Esophagus muscularis mucosa (tissue), 4 donors: ENCODE measurements at regions not wholly inside any gene's neighbourhood (a gene's known extent, or its start where the extent isn't known, plus 50 kb on each side); places are given as distances from the start of the nearest gene placed in this dataset.
"Not testable (repeated sequence)": the region's sequence is repeated elsewhere in the genome, so short reads cannot be mapped to it uniquely, and the experiment has no call there.

Source experiments
- DNase-seq: peaks from one replicate; pipeline ENCODE4 v3.0.0-alpha.2; 2017; ENCODE audit errors: extremely low spot score
- H3K27ac ChIP-seq, 4 donors: fragments of 200-600 bp; sonication (generic); replicated peaks in 1 of 4; 1 replicate in 3 of 4; 2 replicates in 1 of 4; pipeline ENCODE4 v1.5.1; 2016 to 2019; ENCODE audit warnings: mild to moderate bottlenecking in 1 of 4
- H3K27me3 ChIP-seq, 4 donors: fragments of 200-600 bp; sonication (generic); one replicate each; pipeline versions ENCODE4 v1.5.1 to v1.6.0; 2016 to 2019
- H3K36me3 ChIP-seq, 4 donors: fragments of 200-600 bp; sonication (generic); one replicate each; pipeline ENCODE4 v1.5.1; 2016 to 2019
- H3K4me1 ChIP-seq, 4 donors: fragments of 200-600 bp; sonication (generic); one replicate each; pipeline ENCODE4 v1.5.1; 2016 to 2019
- H3K4me3 ChIP-seq, 4 donors: fragments of 200-600 bp; sonication (generic); 1 replicate in 2 of 4; 2 replicates in 2 of 4; pipeline ENCODE4 v1.5.1; 2016 to 2019; ENCODE audit warnings: mild to moderate bottlenecking in 4 of 4, moderate library complexity in 1 of 4
- H3K9me3 ChIP-seq, 4 donors: fragments of 200-600 bp; sonication (generic); 1 replicate in 3 of 4; 2 replicates in 1 of 4; pipeline ENCODE4 v1.5.1; 2016 to 2019
- CTCF ChIP-seq, 3 experiments: fragments of 200-600 bp in 2 of 3; fragments of 450-650 bp in 1 of 3; sonication (generic) in 2 of 3; IDR thresholded peaks; one replicate each; pipeline ENCODE4 v1.5.1; 2017 to 2019; ENCODE audit warnings: antibody characterized with exemption in 3 of 3, mild to moderate bottlenecking in 2 of 3, moderate library complexity in 1 of 3
- EP300 ChIP-seq: sonication (generic); formaldehyde crosslinking; IDR thresholded peaks from one replicate; pipeline ENCODE4 v1.6.1; 2017; ENCODE audit warnings: antibody characterized with exemption
- POLR2A ChIP-seq: fragments of 450-650 bp; IDR thresholded peaks from one replicate; pipeline ENCODE4 v1.6.1; 2017; ENCODE audit warnings: antibody characterized with exemption, moderate library complexity, mild to moderate bottlenecking, low read depth
- POLR2AphosphoS5 ChIP-seq, 2 donors: sonication (generic); formaldehyde crosslinking; IDR thresholded peaks; one replicate each; pipeline ENCODE4 v1.6.1; 2017; ENCODE audit warnings: antibody characterized with exemption in 2 of 2
- WGBS: methylation state at CpG from one replicate; pipeline ENCODE4 v1.1.5; 2018; 5-methylcytosine and 5-hydroxymethylcytosine counted together
- intact Hi-C: fragments of 100-400 bp; cut with DNase I; formaldehyde crosslinking; loops from one replicate; pipeline ENCODE4 v1.15.1; 2023

- TF ChIP-seq CTCF (IDR thresholded peaks at IDR 0.05) (no peak), POLR2AphosphoS5 (IDR thresholded peaks at IDR 0.05) (no peak), EP300 (no peak), POLR2A (no peak)
- 94% methylated on average over 3 of the region's 3 CpGs for WGBS
- H3K27me3 ChIP-seq, result no peaks in the 10 kb centered on the region
- H3K27ac ChIP-seq, result no peak overlapping the region
- H3K4me1 ChIP-seq, result no peaks in the 10 kb centered on the region
- no peak overlapping the region for H3K4me3 ChIP-seq
- no peak for DNase-seq
- intact Hi-C loops, result no loop called here
- no peaks in the 10 kb centered on the region for H3K36me3 ChIP-seq
- H3K9me3 ChIP-seq, result no peaks in the 10 kb centered on the region
Observed at GRCh38 chr3:26012241-26012745, 222.4 kb downstream of the OXSM start.

GRCh38 chr3:26015752-26016151 lies 225.9 kb downstream of the OXSM start:
- no peak for TF ChIP-seq EP300
- TF ChIP-seq POLR2AphosphoS5 (IDR thresholded peaks at IDR 0.05), result no peak
- no peak for TF ChIP-seq CTCF (IDR thresholded peaks at IDR 0.05)
- no peak for TF ChIP-seq POLR2A
- DNase-seq, result no peak
- H3K9me3 ChIP-seq, result no peaks in the 10 kb centered on the region
- no peak overlapping the region for H3K4me3 ChIP-seq
- no peaks in the 10 kb centered on the region for H3K36me3 ChIP-seq
- no peaks in the 10 kb centered on the region for H3K27me3 ChIP-seq
- H3K27ac ChIP-seq, result no peak overlapping the region
- WGBS, result 86% methylated on average over 5 of the region's 5 CpGs
- intact Hi-C loops, result no loop called here
- no peaks in the 10 kb centered on the region for H3K4me1 ChIP-seq

- Histone ChIP-seq H3K4me3 (no peak overlapping the region), H3K27me3 (no peaks in the 10 kb centered on the region), H3K36me3 (no peaks in the 10 kb centered on the region), H3K9me3 (no peaks in the 10 kb centered on the region), H3K27ac (no peak overlapping the region), H3K4me1 (no peaks in the 10 kb centered on the region)
- WGBS, result 64% methylated on average over 1 of the region's 1 CpG
- TF ChIP-seq EP300 (no peak), CTCF (IDR thresholded peaks at IDR 0.05) (no peak), POLR2AphosphoS5 (IDR thresholded peaks at IDR 0.05) (no peak), POLR2A (no peak)
- intact Hi-C loops, result no loop called here
- no peak for DNase-seq
Observed at GRCh38 chr3:26018889-26019288, 229.0 kb downstream of the OXSM start.

GRCh38 chr3:26024206-26024605 lies 234.3 kb downstream of the OXSM start:
- intact Hi-C loops, H3K36me3 ChIP-seq, H3K27ac ChIP-seq, H3K4me1 ChIP-seq, H3K27me3 ChIP-seq, H3K4me3 ChIP-seq, DNase-seq, H3K9me3 ChIP-seq: not testable (repeated sequence)
- 91% methylated on average over 3 of the region's 3 CpGs for WGBS

GRCh38 chr3:26029321-26029720 lies 239.4 kb downstream of the OXSM start:
- Histone ChIP-seq H3K27me3 (no peaks in the 10 kb centered on the region), H3K4me1 (no peaks in the 10 kb centered on the region), H3K9me3 (peaks cover 0 to 8% (median 0%) of the 10 kb centered on the region in 4 donors), H3K36me3 (no peaks in the 10 kb centered on the region), H3K27ac (no peak overlapping the region), H3K4me3 (no peak overlapping the region)
- no peak for TF ChIP-seq POLR2AphosphoS5 (IDR thresholded peaks at IDR 0.05)
- TF ChIP-seq EP300, result no peak
- TF ChIP-seq CTCF (IDR thresholded peaks at IDR 0.05), result no peak
- TF ChIP-seq POLR2A, result no peak
- DNase-seq, result no peak
- intact Hi-C loops, result no loop called here
- WGBS, result 87% methylated on average over 2 of the region's 2 CpGs

- intact Hi-C loops, H3K27ac ChIP-seq, H3K4me1 ChIP-seq, H3K36me3 ChIP-seq, H3K27me3 ChIP-seq, H3K4me3 ChIP-seq, DNase-seq: not testable (repeated sequence)
- 89% methylated on average over 12 of the region's 12 CpGs for WGBS
- H3K9me3 ChIP-seq, result peaks cover 0 to 10% (median 4%) of the 10 kb centered on the region in 4 donors
Observed at GRCh38 chr3:26042126-26042525, 252.2 kb downstream of the OXSM start.
